H1 (cell line): ENCODE measurements at regions not wholly inside any gene's neighbourhood (a gene's known extent, or its start where the extent isn't known, plus 50 kb on each side); places are given as distances from the start of the nearest gene placed in this dataset.

ENCODE experiments used
- CTCF ChIA-PET: fragments of 300-600 bp; sonication (Branson Sonifier 250); formaldehyde crosslinking; loops from one replicate; lab custom pipeline; 2021; ENCODE audit not compliant: partially characterized antibody; lab: Charles Lee
- POLR2A ChIA-PET: fragments of 300-600 bp; sonication (Branson Sonifier 250); formaldehyde crosslinking; loops from one replicate; lab custom pipeline; 2021; ENCODE audit warnings: inconsistent platforms; ENCODE audit not compliant: partially characterized antibody; lab: Charles Lee
- DNase-seq, 2 experiments: peaks; one replicate each; pipeline versions ENCODE4 v3.0.0 to v3.0.0-alpha.2; 2010 to 2022; ENCODE audit warnings: low spot score in 2 of 2, low read depth in 1 of 2, mixed read lengths in 1 of 2
- FAIRE-seq: peaks from 2 replicates; lab custom pipeline; 2011; peaks lifted over from hg19 to GRCh38; lab: Jason Lieb, UNC
- H2AFZ ChIP-seq: 2 replicates; pipeline ENCODE4 v1.8.1; 2012; ENCODE audit warnings: low read length, inconsistent platforms
- H2AK5ac ChIP-seq: 2 replicates; pipeline ENCODE4 v1.6.1; 2013; ENCODE audit warnings: low read depth, low read length
- H2BK120ac ChIP-seq: replicated peaks from 2 replicates; pipeline ENCODE3; 2013; ENCODE audit warnings: low read depth, low read length, inconsistent platforms
- H2BK12ac ChIP-seq: 2 replicates; pipeline ENCODE4 v1.6.1; 2013; ENCODE audit warnings: low read depth, low read length
- H2BK15ac ChIP-seq: 2 replicates; pipeline ENCODE4 v1.6.1; 2013; ENCODE audit warnings: low read length
- H2BK20ac ChIP-seq: 2 replicates; pipeline ENCODE4 v1.6.1; 2013; ENCODE audit warnings: low read length
- H2BK5ac ChIP-seq: 2 replicates; pipeline ENCODE4 v1.6.1; 2013; ENCODE audit warnings: low read depth, low read length
- H3K14ac ChIP-seq: 2 replicates; pipeline ENCODE4 v1.6.1; 2013; ENCODE audit warnings: inconsistent platforms; ENCODE audit not compliant: insufficient read length
- H3K18ac ChIP-seq: 2 replicates; pipeline ENCODE4 v1.6.1; 2013; ENCODE audit warnings: low read length; ENCODE audit errors: extremely low read depth
- H3K23ac ChIP-seq: 2 replicates; pipeline ENCODE4 v1.6.1; 2013; ENCODE audit warnings: inconsistent platforms; ENCODE audit not compliant: insufficient read length
- H3K23me2 ChIP-seq: 2 replicates; pipeline ENCODE4 v1.6.1; 2013; ENCODE audit warnings: low read depth, low read length
- H3K27ac ChIP-seq: 2 replicates; pipeline ENCODE4 v1.6.1; 2011; ENCODE audit warnings: low read depth, low read length, inconsistent platforms
- H3K27me3 ChIP-seq, 4 experiments: replicated peaks in 1 of 4; 1 replicate in 1 of 4; 2 replicates in 3 of 4; pipeline versions ENCODE4 v1.6.1 to v1.8.1; 2011 to 2013; ENCODE audit warnings: low read length in 3 of 4, mild to moderate bottlenecking in 3 of 4, inconsistent platforms in 2 of 4, mixed read lengths in 2 of 4, moderate library complexity in 1 of 4; ENCODE audit not compliant: control insufficient read depth in 3 of 4, insufficient read depth in 3 of 4; ENCODE audit errors: extremely low read depth in 1 of 4
- H3K36me3 ChIP-seq, 4 experiments: 2 replicates each; pipeline versions ENCODE4 v1.6.1 to v1.8.1; 2011 to 2013; ENCODE audit warnings: mild to moderate bottlenecking in 4 of 4, low read length in 3 of 4, moderate library complexity in 2 of 4, control low read depth in 1 of 4, inconsistent platforms in 1 of 4; ENCODE audit not compliant: insufficient read depth in 4 of 4, control insufficient read depth in 2 of 4
- H3K4ac ChIP-seq: replicated peaks from 2 replicates; pipeline ENCODE3; 2013; ENCODE audit warnings: low read length, low read depth, mixed read lengths, inconsistent platforms; ENCODE audit not compliant: insufficient read length
- H3K4me1 ChIP-seq, 4 experiments: replicated peaks in 1 of 4; 1 replicate in 1 of 4; 2 replicates in 3 of 4; pipeline versions ENCODE4 v1.6.1 to v1.8.1; 2011 to 2013; ENCODE audit warnings: low read length in 3 of 4, inconsistent platforms in 2 of 4, mixed read lengths in 1 of 4; ENCODE audit not compliant: insufficient read depth in 4 of 4, control insufficient read depth in 3 of 4
- H3K4me2 ChIP-seq, 2 experiments: 2 replicates each; pipeline versions ENCODE4 v1.6.1 to v1.8.1; 2011 to 2013; ENCODE audit warnings: low read depth in 2 of 2, low read length in 2 of 2, control low read depth in 1 of 2, inconsistent platforms in 1 of 2, mild to moderate bottlenecking in 1 of 2; ENCODE audit not compliant: insufficient read depth in 1 of 2
- H3K4me3 ChIP-seq, 4 experiments: fragments of 200-600, 300-600 bp in 1 of 4; sonication (generic), shearing (Covaris generic), sonication (Bioruptor Twin) in 1 of 4; 2 replicates each; pipeline versions ENCODE4 v1.5.1 to v1.8.1; 2011 to 2016; ENCODE audit warnings: low read length in 4 of 4, low read depth in 3 of 4, control low read depth in 2 of 4, inconsistent platforms in 2 of 4, mild to moderate bottlenecking in 2 of 4, mixed read lengths in 1 of 4, moderate library complexity in 1 of 4; ENCODE audit not compliant: insufficient read depth in 2 of 4; ENCODE audit errors: extremely low read depth in 1 of 4
- H3K56ac ChIP-seq: replicated peaks from 2 replicates; pipeline ENCODE3; 2013; ENCODE audit warnings: low read depth, mild to moderate bottlenecking, mixed read lengths, low read length, inconsistent platforms; ENCODE audit not compliant: insufficient read length
- H3K79me1 ChIP-seq: 2 replicates; pipeline ENCODE4 v1.6.1; 2013; ENCODE audit warnings: low read depth, low read length, control low read depth
- H3K79me2 ChIP-seq, 2 experiments: 2 replicates each; pipeline versions ENCODE4 v1.6.1 to v1.8.1; 2012 to 2013; ENCODE audit warnings: low read length in 2 of 2, mild to moderate bottlenecking in 2 of 2, inconsistent platforms in 1 of 2; ENCODE audit not compliant: insufficient read depth in 2 of 2, control insufficient read depth in 1 of 2
- H3K9ac ChIP-seq, 4 experiments: replicated peaks in 1 of 4; 1 replicate in 1 of 4; 2 replicates in 3 of 4; pipeline versions ENCODE4 v1.6.1 to v1.8.1; 2011 to 2013; ENCODE audit warnings: low read depth in 3 of 4, low read length in 3 of 4, control low read depth in 2 of 4, mild to moderate bottlenecking in 2 of 4, moderate library complexity in 2 of 4, inconsistent platforms in 1 of 4; ENCODE audit errors: extremely low read depth in 1 of 4
- H3K9me3 ChIP-seq, 2 experiments: 2 replicates each; pipeline versions ENCODE4 v1.6.1 to v1.8.1; 2012 to 2013; ENCODE audit warnings: mild to moderate bottlenecking in 2 of 2, moderate library complexity in 2 of 2, control low read depth in 1 of 2, inconsistent platforms in 1 of 2, low read depth in 1 of 2, low read length in 1 of 2, mixed read lengths in 1 of 2; ENCODE audit not compliant: insufficient read depth in 2 of 2
- H4K20me1 ChIP-seq, 2 experiments: replicated peaks in 1 of 2; 2 replicates each; pipeline versions ENCODE3 to v1.8.1; 2011 to 2013; ENCODE audit warnings: inconsistent platforms in 2 of 2, low read length in 2 of 2, mild to moderate bottlenecking in 1 of 2; ENCODE audit not compliant: insufficient read depth in 2 of 2, control insufficient read depth in 1 of 2
- H4K5ac ChIP-seq: 2 replicates; pipeline ENCODE4 v1.6.1; 2013; ENCODE audit warnings: low read length, low read depth, mixed read lengths, inconsistent platforms; ENCODE audit not compliant: insufficient read length
- H4K8ac ChIP-seq: 2 replicates; pipeline ENCODE4 v1.8.0; 2013; ENCODE audit warnings: mild to moderate bottlenecking, moderate library complexity, low read length, inconsistent platforms; ENCODE audit not compliant: insufficient read depth; ENCODE audit errors: extremely low read depth
- H4K91ac ChIP-seq: replicated peaks from 2 replicates; pipeline ENCODE3; 2013; ENCODE audit warnings: low read length, mixed read lengths, inconsistent platforms; ENCODE audit not compliant: insufficient read length
- CBX8 ChIP-seq: fragments of 300-800, 300-1000 bp; sonication (generic); IDR thresholded peaks from 2 replicates; pipeline ENCODE4 v1.7.1; 2016; ENCODE audit warnings: low read depth, low read length, borderline replicate concordance
- EP300 ChIP-seq, 2 experiments: IDR thresholded peaks; 1 replicate in 1 of 2; 2 replicates in 1 of 2; pipeline ENCODE4 v1.6.1; 2011 to 2012; ENCODE audit warnings: low read depth in 2 of 2, low read length in 2 of 2, mild to moderate bottlenecking in 2 of 2, borderline replicate concordance in 1 of 2, inconsistent platforms in 1 of 2, moderate library complexity in 1 of 2
- GABPA ChIP-seq: IDR thresholded peaks from 2 replicates; pipeline ENCODE4 v1.6.1; 2011; ENCODE audit warnings: mild to moderate bottlenecking, low read length, moderate library complexity, borderline replicate concordance; ENCODE audit not compliant: insufficient read depth
- HDAC2 ChIP-seq, 2 experiments: fragments of 300-600 bp in 1 of 2; sonication (generic) in 1 of 2; IDR thresholded peaks; 2 replicates each; pipeline ENCODE4 v1.6.1; 2011 to 2012; ENCODE audit warnings: low read depth in 2 of 2, low read length in 2 of 2, mild to moderate bottlenecking in 2 of 2, moderate library complexity in 2 of 2, borderline replicate concordance in 1 of 2, inconsistent platforms in 1 of 2
- KDM4A ChIP-seq: IDR thresholded peaks from one replicate; pipeline ENCODE4 v1.7.1; 2012; ENCODE audit warnings: low read depth, mild to moderate bottlenecking, moderate library complexity, low read length, inconsistent platforms; ENCODE audit not compliant: severe bottlenecking
- KDM5A ChIP-seq: fragments of 200-600 bp; IDR thresholded peaks from 2 replicates; pipeline ENCODE4 v1.7.1; 2012; ENCODE audit warnings: mild to moderate bottlenecking, low read length, inconsistent platforms, mixed read lengths
- RAD21 ChIP-seq, 2 experiments: IDR thresholded peaks in 1 of 2; conservative IDR thresholded peaks in 1 of 2; 2 replicates each; pipeline ENCODE4 v1.6.1; 2011; ENCODE audit warnings: low read depth in 2 of 2, low read length in 2 of 2, improper control_type of control experiment in 1 of 2, inconsistent platforms in 1 of 2, mild to moderate bottlenecking in 1 of 2, moderate library complexity in 1 of 2
- SIN3A ChIP-seq, 2 experiments: IDR thresholded peaks in 1 of 2; conservative IDR thresholded peaks in 1 of 2; 2 replicates each; pipeline ENCODE4 v1.6.1; 2011 to 2012; ENCODE audit warnings: low read length in 2 of 2, improper control_type of control experiment in 1 of 2, low read depth in 1 of 2, mild to moderate bottlenecking in 1 of 2
- SRF ChIP-seq: IDR thresholded peaks from 2 replicates; pipeline ENCODE4 v1.6.1; 2011; ENCODE audit warnings: mild to moderate bottlenecking, low read depth, low read length, moderate library complexity
- TAF1 ChIP-seq: IDR thresholded peaks from 2 replicates; pipeline ENCODE4 v1.6.1; 2011; ENCODE audit warnings: mild to moderate bottlenecking, low read depth, low read length
- TCF12 ChIP-seq: IDR thresholded peaks from 2 replicates; pipeline ENCODE4 v1.6.1; 2011; ENCODE audit warnings: low read depth, mild to moderate bottlenecking, low read length
- ZNF274 ChIP-seq: IDR thresholded peaks from 2 replicates; pipeline ENCODE4 v1.7.0; 2012; ENCODE audit warnings: low read length, borderline replicate concordance; ENCODE audit errors: extremely low read depth
- WGBS, 2 experiments: shearing (Covaris generic) in 1 of 2; methylation state at CpG; one replicate each; pipeline versions ENCODE4 v1.1.6 to v1.1.7; 2013 to 2015; ENCODE audit warnings: low lambda C conversion rate in 2 of 2, mixed read lengths in 2 of 2, inconsistent platforms in 1 of 2, low coverage in 1 of 2, missing lambda C conversion rate in 1 of 2; ENCODE audit not compliant: insufficient replicate concordance in 2 of 2, insufficient coverage in 1 of 2, insufficient read length in 1 of 2; ENCODE audit errors: extremely low coverage in 1 of 2, missing lambda C conversion rate in 1 of 2; 5-methylcytosine and 5-hydroxymethylcytosine counted together

DNA sequence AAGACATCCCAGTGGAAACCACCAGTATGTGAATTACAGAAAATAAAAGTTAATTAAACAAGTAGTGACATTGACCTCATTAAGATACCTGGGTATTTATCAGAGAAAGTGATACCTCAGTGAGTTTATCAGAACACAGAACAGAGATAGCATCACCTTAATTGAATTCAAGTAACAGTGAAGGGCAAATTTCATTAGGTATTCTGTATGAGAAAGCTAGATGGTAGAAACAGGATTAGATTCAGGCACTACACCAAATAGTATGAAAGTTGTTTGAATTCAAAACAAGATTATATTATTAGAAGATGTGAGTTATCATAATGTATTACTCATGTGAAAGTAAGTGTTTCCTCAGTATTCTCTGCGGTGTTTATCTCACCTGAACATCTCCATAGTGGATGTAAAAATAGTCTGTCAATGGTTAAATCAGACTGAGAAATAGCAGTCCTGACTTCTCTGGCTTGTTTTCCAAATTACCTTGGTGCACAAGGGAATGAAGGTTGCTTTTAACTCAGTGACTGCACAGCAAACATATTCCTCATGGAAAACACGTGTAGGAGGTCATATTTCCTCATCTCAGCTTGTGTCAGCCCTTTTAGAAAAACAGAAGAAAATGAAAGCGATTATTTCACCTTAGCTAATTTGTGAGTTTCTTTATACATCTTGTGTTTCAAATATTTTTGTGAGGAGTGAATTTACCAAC, 79.9 kb upstream of the PCDH18 start:
- peaks cover 0 to 9% (median 3%) of the 10 kb centered on the region in 4 experiments; a peak in 2 of 7 replicates for H3K4me1 ChIP-seq
- no peak overlapping the region for H2BK15ac ChIP-seq
- no peak overlapping the region for H4K5ac ChIP-seq
- H3K56ac ChIP-seq, result no peak overlapping the region
- no peak overlapping the region for H3K14ac ChIP-seq
- H3K18ac ChIP-seq, result no peak overlapping the region
- no peak overlapping the region for H3K4me3 ChIP-seq
- H3K36me3 ChIP-seq, result no peaks in the 10 kb centered on the region
- no peak overlapping the region for H3K23ac ChIP-seq
- H3K79me1 ChIP-seq, result no peaks in the 10 kb centered on the region
- no peak overlapping the region for H3K27ac ChIP-seq
- H4K20me1 ChIP-seq, result no peaks in the 10 kb centered on the region
- ChIA-PET POLR2A (no interaction called here), CTCF (interaction anchor here (0.8 to 2.0 kb wide), 7 partner anchors 9 to 191 kb away, joined by 3 to 7 read pairs (median 5); no protein-coding TSS in a partner anchor)
- no peak overlapping the region for H3K4me2 ChIP-seq
- FAIRE-seq (no peak), DNase-seq (no peak)
- no peak overlapping the region for H3K9ac ChIP-seq
- no peak overlapping the region for H4K91ac ChIP-seq
- no peak overlapping the region for H2AK5ac ChIP-seq
- no peak overlapping the region for H2BK120ac ChIP-seq
- H4K8ac ChIP-seq, result no peak overlapping the region
- no peak overlapping the region for H2BK20ac ChIP-seq
- no peak overlapping the region for H3K4ac ChIP-seq
- no peak overlapping the region for H2AFZ ChIP-seq
- no peak overlapping the region for H2BK5ac ChIP-seq
- no peaks in the 10 kb centered on the region for H3K9me3 ChIP-seq
- H3K79me2 ChIP-seq, result no peaks in the 10 kb centered on the region
- 61% methylated on average over 3 of the region's 3 CpGs; no CpG with 5 or more reads in 1 of the 2 experiments for WGBS, 2 experiments
- H3K27me3 ChIP-seq, result no peaks in the 10 kb centered on the region
- H3K23me2 ChIP-seq, result no peaks in the 10 kb centered on the region
- H2BK12ac ChIP-seq, result no peak overlapping the region
- TF ChIP-seq HDAC2 (IDR thresholded peaks at IDR 0.05; ENCODE audit: borderline replicate concordance in 1 of 2, low read depth in 2 of 2, low read length in 2 of 2), result no peak
- no peak for TF ChIP-seq CBX8
- TF ChIP-seq KDM4A, result no peak
- TF ChIP-seq SIN3A (conservative IDR thresholded peaks at IDR 0.05 in 1 of 2, IDR thresholded peaks at IDR 0.05 in 1 of 2; ENCODE audit: low read depth in 1 of 2, low read length in 2 of 2), result no peak
- TF ChIP-seq EP300 (IDR thresholded peaks at IDR 0.05; ENCODE audit: borderline replicate concordance in 1 of 2, low read depth in 2 of 2, low read length in 2 of 2), result no peak
- TF ChIP-seq TCF12, result no peak
- no peak for TF ChIP-seq SRF
- TF ChIP-seq KDM5A, result no peak
- no peak for TF ChIP-seq TAF1
- no peak for TF ChIP-seq RAD21 (IDR thresholded peaks at IDR 0.05 in 1 of 2, conservative IDR thresholded peaks at IDR 0.05 in 1 of 2; ENCODE audit: low read depth in 2 of 2, low read length in 2 of 2)
- no peak for TF ChIP-seq GABPA
- no peak for TF ChIP-seq ZNF274
